HG03460 (cell line): ENCODE measurements at regions not wholly inside any gene's neighbourhood (a gene's known extent, or its start where the extent isn't known, plus 50 kb on each side); places are given as distances from the start of the nearest gene placed in this dataset.

Source experiments
- ATAC-seq: cut with Tn5 transposase; IDR thresholded peaks from one replicate; pipeline ENCODE4 v1.9.1; 2021; ENCODE audit not compliant: unreplicated experiment

DNA sequence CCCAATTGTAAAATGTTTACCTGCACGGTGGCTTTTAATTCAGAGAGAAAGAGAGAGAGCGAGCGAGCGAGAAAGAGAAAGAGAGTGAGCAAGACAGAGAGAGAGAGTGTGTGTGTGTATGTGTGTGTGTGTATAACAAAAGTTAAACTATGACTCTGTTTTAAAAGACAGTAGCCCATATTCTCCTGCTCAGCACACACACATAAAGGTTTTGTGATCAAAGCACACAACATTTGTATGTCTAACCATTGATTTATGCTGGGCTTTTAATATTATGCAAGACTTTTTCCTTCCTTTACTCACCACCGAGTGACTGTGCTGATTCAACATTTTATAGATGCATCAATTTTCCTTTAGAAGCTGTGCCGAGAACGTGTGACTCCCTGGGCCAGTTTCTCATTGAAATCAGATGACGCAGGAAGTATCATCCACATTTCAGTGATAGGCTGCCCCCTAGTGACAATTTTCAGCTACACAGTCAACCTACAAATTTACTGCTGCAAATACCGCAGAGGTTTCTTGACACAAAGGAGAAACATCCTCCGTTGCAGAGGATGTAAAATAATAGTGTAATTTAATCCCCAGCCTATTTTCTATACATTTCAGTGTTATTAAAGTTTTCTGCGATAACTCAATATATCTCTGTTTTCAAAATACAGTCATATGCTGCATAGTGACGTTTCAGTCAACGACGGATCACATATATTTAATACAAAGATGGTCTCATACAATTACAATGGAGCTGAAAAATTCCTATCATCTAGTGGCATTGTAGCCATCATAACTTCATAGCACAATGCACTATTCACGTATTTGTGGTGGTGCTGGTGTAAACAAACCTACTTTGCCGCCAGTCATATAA is 165.9 kb upstream of the TANK start:
- ATAC-seq: peak; percentile 90

DNA sequence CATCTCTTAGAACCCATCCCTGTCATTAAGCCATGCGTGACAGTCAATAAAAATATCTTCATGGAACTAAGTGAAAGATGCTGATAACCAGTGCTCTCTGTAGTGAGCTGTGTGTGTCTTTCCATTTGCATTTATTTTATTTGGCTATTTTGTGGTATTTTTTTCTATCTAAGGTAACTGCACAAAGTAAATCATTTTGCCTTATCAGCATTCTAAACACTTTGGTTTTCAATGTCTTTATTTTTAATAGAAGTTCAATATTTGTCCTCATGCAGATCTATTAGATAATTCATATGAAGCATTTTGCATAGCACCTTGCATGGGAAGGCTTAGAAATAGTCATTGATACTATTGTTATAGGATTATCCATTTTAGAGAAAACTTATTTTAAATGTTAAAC is 163.6 kb upstream of the TANK start:
- no peak for ATAC-seq

DNA sequence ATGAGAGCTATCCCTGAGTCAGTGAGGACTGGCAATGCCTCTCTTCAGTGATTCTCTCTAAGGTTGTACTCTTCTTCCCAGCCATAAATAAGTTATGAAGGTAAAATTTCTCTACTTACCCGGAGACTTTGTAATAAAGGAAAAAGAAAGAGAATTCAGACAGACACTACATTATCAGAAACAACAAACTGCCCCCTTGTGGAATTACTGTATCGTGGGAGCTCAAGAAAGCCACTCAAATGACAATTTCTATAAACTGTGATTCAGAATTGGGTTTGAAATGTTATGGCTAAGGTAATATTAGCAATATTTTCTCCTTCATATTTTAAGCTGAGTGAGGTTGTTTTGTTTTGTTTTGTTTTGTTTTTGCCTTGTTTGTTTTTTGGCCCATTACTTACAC is 155.8 kb upstream of the TANK start:
- ATAC-seq: no peak

DNA sequence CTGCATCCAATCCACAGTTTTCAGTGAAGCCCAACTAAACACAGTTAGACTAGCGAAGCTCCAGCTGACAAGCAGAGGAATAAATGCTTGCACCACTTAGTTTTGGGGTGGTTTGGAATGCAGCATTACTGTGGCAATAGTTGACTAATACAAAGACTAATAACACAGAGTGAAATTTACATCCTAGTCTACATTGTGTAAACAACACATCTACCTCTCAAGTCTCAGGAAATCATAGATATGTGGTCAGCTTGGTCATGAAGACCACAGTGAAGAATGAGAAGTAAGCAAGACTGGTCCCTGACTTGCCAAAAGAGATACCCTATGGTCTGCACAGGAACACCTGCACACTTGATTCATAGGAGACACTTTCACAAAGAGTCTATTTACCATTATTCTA is 155.1 kb upstream of the TANK start:
- ATAC-seq: no peak

DNA sequence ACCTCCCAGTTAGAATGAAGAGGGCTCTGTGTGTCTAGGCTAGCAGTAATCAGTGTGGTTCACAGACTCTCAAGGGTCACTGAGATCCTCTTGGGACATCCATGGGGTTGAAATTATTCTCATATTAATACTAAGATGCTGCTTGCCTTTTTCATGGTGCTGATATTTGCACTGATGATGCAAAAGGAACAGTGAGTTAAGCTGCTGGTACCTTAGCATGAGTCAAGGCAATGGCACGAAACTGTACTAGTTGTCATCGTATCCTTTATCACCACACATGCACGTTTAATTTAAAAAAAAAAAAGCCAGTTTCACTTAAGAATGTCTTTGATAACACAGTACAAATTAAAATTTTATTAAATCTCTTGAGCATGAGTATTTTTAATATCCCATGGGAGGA is 151.9 kb upstream of the TANK start:
- no peak for ATAC-seq

DNA sequence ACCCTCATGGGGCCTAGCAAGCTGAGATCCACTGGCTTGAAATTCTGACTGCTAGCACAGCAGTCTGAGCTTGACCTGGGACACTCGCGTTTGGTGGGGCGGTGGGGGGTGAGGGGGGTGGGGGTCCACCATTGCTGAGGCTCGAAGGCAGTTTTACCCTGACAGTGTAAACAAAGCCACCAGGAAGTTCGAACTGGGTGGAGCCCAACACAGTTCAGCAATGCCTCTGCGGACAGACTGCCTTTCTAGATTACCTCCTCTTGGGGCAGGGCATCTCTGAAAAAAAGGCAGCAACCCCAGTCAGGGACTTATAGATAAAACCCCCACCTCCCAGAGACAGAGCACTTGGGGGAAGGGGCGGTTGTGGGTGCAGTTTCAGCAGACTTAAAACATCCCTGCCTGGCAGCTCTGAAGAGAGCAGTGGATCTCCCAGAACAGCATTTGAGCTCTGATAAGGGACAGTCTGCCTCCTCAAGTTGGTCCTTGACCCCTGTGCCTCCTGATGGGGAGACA is 149.7 kb upstream of the TANK start:
- no peak for ATAC-seq

DNA sequence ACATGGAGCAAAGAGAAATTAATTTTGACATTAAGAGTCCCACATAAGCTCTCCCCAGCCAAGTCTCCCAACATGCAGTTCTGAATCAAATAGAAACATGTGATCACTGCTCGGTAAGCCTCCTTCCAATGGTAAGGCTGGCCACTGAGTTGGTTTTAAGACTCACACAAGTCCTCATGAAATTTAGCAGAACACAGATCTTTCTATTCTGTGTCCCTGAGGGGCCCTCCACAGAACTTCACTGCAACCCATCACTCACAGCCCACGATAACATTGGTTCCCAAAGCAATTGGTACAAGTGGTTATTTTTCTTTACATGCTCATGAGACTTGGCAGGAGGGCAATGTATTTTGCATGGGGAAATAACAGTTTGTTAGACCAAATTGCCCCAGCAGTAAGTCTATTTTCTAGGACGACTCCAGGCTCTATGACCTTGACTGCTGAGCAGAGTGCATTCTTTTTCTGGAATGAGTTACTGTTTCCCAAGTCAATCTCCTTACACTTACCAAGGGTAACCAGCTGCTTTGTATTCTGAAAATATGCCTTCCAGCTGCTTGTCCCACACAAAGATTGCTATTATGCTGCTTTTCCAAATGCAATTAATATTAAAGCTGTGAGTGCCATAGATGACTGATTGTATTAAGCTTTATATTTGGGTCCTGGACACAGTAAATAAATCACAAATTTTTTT is 142.3 kb upstream of the TANK start:
- no peak for ATAC-seq

DNA sequence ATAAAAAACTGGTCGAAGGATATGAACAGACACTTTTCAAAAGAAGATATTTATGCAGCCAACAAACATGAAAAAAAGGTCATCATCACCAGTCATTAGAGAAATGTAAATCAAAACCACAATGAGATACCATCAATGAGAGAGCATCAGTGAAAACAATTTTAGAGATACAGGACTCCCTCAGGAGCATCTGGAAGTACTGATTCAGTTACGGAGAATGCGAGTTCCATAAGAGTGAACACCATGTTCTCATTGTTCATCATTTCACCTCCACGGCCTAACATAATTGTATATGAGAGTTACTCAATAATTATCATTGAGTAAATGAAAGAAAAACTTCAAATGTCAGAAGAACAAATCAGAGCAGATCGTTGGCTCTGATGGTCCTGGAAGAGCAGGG is 140.9 kb upstream of the TANK start:
- ATAC-seq: no peak

DNA sequence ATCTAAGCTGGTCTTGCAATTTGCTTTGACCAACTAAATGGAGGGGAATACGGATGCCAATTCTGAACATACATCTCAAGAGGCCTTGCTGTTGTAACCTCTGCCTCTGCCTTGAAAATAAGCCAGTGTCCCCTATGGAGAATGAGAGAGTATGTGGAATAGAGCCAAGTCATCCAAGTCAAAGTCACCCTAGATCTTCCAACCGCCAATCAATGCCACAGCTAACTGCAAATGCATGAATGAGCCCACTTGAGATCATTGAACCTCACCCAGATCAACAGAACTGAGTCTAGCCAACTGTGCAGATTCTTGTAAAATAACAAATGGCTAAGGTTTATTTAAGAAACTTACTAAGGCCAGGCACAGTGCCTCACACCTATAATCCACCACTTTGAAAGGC is 139.8 kb upstream of the TANK start:
- no peak for ATAC-seq

DNA sequence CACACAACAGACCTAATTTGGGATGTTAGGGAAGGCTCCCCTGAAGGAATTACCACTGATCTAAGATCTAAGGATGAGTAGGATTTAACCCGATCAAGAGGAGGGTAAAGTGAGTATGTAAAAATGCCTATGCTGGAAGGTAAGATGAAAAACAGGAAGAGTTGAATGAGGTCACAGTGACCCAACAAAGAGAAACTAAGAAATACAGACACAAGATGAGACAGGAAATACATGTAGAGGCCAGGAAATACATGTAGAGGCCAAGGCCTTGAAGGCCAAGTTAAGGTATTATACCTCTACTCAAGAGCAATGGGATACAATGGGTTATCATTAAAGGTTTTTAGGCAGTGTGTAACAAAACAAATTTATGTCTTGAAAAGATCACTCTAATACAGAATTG is 131.6 kb upstream of the TANK start:
- ATAC-seq: no peak

DNA sequence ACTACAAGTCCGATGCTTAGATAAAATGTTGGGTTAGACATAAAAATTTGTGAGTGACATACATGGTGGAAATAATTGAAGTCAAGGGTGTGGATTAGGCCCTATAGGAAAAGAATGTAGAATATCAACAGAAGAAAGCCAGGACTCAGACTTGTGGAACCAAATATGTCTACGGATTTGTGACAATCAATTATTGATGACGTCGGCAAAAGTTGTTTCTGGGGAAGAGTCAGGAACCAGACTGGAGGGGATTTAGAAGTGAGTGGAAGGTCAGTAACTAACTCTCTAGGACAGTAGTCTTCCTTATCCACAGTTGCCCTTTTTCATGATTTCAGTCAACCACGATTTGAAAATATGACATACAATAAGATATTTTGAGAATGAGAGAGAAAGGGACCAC is 130.9 kb upstream of the TANK start:
- no peak for ATAC-seq

DNA sequence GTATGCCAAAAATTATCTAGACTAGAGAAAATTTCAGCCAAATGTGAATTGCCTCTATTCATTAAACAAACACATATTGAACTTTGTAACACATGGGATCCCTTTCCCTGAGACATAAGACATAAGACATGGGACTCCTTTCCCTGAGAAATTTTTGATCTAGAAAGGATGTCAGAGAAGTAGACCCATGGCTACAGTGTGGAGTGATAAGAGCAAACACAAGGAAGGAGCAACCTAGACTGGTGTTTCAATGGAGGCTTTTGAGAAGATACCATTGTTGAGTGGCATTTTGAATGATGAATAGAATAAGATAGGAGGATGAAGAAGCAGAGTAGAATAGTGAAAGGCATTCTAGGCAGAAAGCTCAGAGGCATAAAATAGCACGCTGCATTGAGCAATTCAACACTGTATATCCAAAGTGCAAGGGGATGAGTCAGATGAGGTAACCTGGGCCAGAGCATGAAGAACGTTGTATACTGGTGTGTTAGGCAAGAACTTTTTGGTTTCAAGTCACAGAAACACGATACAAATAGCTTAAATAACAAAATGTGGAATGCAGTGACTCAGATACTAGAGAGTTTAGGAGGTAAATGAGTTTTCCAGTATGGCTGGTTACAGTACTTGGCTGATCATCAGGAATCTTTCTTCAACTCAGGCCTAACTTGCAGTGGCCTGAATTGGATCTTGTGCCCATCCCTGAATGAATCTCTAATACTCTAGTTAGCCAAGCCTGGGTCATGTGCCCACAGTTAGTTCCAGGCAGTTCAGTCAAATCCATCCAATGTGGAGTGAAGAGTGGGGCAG is 129.8 kb upstream of the TANK start:
- ATAC-seq: no peak

DNA sequence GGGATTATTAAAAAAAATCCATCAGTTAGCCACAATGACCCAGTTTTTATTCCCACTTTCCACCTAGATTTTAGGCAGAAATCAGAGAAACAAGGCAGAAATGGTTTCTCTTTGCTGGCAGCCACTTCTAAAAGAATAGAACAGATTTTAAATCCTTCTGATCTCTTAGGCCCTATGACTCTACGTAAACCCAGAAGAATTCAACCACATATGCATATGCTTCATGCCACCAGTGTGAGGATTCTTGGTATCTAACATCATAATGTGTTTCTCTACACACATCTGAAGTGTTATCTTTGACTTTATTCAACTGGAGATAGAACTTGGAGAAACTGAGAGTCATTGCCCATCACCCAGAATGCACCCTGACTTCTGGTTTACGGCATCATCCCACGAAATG is 128.7 kb upstream of the TANK start:
- no peak for ATAC-seq

DNA sequence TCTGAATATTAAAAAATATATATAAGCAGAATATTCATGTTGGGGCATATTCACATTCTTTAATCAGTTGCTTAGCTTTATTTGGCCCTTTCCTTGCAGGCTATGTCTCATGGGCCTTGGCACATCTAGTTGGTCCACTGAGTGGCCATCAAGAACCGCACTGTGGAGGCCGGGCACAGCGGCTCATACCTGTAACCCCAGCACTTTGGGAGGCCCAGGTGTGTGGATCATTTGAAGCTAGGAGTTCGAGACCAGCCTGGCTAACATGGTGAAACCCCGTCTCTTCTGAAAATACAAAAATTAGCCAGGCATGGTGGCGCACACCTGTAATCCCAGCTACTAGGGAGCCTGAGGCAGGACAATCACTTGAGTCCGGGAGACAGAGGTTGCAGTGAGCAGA is 127.6 kb upstream of the TANK start:
- no peak for ATAC-seq

DNA sequence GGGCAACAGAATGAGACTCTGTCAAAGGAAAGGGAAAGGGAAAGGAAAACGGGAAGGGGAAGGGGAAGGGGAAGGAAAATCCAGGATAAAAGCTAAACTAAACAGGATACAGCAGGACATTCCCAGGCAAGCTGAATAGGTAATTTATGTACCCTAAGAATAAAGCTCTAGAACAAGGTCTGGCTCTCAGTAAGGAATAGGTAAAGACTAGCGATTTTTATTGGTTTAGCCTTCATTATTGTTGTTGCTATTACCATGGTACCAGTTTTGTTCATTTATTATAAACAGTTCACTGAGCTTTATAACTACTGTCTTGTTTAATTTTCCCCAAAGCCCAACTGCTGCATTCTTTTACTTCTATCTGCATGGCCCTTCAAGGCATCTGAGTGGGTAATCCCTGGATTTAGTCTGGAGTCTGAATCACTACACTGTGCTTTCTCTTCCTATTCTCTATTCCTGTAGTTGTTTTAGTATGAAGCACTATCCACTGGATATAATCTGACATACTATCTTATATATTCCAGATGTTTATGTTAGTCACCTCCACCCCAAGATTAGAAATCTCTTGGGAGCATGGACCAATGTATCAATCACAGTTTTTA is 127.1 kb upstream of the TANK start:
- no peak for ATAC-seq

DNA sequence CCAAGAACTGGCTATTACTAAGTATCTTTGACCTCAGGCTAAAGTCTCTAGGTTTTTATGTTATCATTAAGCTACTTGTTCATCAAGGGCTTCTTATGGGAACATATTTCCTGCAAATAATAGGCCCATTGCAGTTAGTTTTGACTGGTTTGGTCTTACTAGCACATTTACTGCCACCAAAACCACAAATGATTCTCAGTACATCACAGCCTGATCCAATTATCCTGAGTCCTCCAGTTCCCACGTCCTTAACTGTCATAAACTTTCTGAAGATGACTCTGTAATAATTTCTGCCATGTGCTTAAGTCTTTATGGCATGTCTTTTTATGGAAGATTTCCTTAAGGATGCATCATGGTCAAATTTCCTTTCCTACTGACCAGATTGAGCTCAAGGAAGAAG is 123.3 kb upstream of the TANK start:
- ATAC-seq: no peak

DNA sequence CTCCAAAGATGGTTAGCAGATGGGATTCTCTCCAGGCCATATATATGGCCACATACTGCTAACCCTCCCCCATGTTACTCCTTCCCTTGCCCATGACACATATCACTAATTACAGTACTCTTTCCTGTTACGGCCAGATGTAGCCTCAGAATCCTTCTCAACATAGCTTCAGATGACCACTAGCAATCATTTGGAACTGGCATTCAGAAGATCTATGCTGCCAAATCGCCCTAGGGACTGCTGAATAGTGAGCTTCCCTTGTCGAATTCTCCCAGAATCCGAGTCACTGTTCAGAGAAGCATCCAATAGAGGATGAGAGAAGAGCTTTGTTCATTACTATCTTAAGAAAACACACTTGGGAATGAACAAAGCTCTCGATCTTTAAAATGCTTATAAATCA is 121.2 kb upstream of the TANK start:
- ATAC-seq: no peak

DNA sequence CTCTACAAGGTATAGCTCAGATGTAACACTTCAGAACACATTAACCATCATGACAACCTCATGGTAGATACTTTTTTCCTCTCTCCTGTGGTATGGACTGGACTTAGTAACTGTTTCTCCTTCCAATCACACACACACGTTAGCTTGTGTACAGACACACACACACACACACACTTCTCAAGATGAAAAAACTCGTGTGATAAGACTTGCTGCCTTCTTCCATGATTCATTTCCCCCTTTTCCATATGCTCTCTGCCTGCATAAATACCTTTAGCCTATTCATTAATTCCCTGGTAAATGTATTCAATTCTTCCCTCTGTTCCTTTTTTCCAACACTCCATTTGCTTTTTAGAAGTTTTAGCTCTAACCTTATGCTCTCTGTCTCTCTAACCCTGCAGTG is 118.9 kb upstream of the TANK start:
- ATAC-seq: no peak

DNA sequence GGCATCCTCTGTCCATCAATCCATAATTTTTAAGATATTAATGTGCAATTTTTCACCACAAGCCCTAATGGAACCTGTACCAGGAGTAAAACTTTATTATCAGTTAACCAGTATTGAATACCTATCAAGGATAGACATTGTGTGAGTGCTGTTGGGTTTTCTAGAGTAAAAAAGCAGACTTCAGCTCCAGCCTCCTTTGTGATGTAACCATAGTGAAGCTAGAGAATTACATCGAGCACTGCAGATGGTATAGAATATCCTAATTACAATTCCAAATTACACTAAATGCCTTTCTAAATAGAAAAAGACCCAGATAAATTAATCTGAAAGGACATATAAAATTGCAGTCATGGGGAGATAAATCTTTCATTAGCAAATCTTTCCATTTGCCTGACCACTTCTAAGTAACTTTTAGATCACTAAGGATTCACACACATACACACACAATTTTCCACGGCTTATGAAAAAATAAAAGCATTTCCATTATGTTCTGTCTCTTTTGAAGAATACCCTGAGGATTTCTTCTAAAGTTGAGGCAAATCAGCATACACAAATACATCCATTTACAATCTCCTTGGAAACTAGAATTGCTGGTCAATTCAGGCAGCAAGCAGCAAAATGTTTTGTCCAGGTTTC is 117.1 kb upstream of the TANK start:
- ATAC-seq: no peak

DNA sequence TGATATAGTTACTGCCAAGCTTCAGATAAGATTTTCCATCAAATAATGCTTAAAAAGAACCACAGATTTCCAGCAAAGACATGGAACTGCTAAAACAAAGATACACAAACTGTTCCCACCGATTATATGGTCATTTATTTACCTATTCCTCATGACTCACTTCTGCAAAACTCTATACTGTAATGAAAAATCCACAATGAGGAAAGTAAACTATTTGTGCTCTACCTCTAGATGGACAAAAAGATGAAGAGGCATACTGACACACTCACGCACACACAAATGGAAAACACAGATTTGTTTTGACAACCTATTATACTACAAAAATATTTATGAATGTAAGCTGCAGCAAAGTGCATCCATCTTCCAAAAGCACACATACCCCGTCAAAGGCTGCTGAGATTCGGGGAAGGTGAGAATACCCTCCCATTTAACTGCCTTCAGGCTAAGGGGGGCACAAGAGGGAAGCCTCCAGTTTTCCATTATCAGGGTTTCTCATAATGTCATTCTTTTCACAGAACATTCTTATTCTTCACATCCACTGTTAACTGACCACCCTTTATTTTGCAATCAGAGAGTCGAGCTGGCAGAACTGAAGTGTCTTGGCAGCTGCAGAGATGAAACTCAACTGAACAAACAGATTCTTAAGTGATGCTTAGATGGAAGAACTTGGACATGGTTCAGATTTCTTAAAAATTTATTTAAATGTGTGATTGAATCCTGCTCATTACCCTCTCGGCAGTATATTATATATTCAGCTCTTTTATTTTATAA is 115.9 kb upstream of the TANK start:
- ATAC-seq: no peak
